Upper lobe of right lung (tissue), 1 donor: ENCODE measurements at regions not wholly inside any gene's neighbourhood (a gene's known extent, or its start where the extent isn't known, plus 50 kb on each side); places are given as distances from the start of the nearest gene placed in this dataset.

Experiments used
- ATAC-seq: fragments of 200-7000 bp; cut with Tn5 transposase; one replicate; pipeline ENCODE4 v1.9.1; 2020; ENCODE audit warnings: mild to moderate bottlenecking, moderate library complexity
- DNase-seq: peaks from one replicate; pipeline ENCODE4 v3.0.0-alpha.2; 2020
- H3K27ac ChIP-seq: fragments of 200-600 bp; one replicate; pipeline ENCODE4 v1.8.0; 2022
- H3K27me3 ChIP-seq: fragments of 200-600 bp; one replicate; pipeline ENCODE4 v1.8.0; 2022; ENCODE audit warnings: mild to moderate bottlenecking
- H3K36me3 ChIP-seq: fragments of 200-600 bp; one replicate; pipeline ENCODE4 v1.8.0; 2022
- H3K4me1 ChIP-seq: fragments of 200-600 bp; one replicate; pipeline ENCODE4 v1.8.0; 2022
- H3K4me3 ChIP-seq: fragments of 200-600 bp; one replicate; pipeline ENCODE4 v1.8.0; 2022; ENCODE audit warnings: mild to moderate bottlenecking
- H3K9me3 ChIP-seq: fragments of 200-600 bp; one replicate; pipeline ENCODE4 v1.8.0; 2022
- intact Hi-C: fragments of 100-400 bp; cut with DNase I; formaldehyde crosslinking; loops from one replicate; pipeline ENCODE4 v1.11.0; 2022
- TF ChIP-seq, protein P1 (sequence below): fragments of 200-600 bp; IDR thresholded peaks from one replicate; pipeline ENCODE4 v1.8.0; 2022; ENCODE audit warnings: antibody characterized with exemption
- donor health status: DM: no; HTN: yes; CAD: no; lungs with severe emphysema.

DNA sequence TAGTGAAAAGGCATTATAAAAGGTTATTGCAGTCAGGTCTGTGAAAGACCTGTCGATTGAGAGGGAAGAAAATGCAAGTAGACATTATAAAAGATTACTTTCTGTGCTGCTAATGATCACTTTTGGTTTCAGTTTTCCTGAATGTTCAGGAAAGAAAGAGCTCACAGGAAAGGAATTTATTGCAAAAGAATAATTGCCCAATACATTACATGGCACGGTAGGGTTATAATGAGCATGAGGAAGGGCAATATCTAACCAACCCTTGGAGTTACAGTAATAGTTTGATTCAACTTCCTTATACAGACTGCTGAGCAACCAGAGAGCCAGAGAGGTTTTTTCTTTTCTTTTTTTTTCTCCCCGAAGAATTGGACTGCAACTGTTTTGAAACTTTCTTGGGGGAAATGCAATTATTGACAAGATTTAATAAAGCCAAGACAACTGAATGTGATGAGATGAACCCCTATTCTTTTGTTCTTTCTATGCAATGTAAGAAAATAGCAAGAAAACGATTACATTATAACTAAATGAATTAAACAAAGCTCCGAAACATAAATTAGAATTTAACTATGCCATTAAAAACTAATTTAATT is 247.0 kb downstream of the C4orf33 start:
- TF ChIP-seq, protein P1, sequence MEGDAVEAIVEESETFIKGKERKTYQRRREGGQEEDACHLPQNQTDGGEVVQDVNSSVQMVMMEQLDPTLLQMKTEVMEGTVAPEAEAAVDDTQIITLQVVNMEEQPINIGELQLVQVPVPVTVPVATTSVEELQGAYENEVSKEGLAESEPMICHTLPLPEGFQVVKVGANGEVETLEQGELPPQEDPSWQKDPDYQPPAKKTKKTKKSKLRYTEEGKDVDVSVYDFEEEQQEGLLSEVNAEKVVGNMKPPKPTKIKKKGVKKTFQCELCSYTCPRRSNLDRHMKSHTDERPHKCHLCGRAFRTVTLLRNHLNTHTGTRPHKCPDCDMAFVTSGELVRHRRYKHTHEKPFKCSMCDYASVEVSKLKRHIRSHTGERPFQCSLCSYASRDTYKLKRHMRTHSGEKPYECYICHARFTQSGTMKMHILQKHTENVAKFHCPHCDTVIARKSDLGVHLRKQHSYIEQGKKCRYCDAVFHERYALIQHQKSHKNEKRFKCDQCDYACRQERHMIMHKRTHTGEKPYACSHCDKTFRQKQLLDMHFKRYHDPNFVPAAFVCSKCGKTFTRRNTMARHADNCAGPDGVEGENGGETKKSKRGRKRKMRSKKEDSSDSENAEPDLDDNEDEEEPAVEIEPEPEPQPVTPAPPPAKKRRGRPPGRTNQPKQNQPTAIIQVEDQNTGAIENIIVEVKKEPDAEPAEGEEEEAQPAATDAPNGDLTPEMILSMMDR = no peak
- Histone ChIP-seq H3K4me1 (no peaks in the 10 kb centered on the region), H3K27ac (peak overlapping the region; percentile 58), H3K36me3 (no peaks in the 10 kb centered on the region), H3K27me3 (no peaks in the 10 kb centered on the region), H3K9me3 (no peaks in the 10 kb centered on the region), H3K4me3 (no peak overlapping the region)
- intact Hi-C loops = no loop called here
- ATAC-seq (peak; percentile 94), DNase-seq (no peak)

GRCh38 chr4:129344058-129344457 is 248.1 kb downstream of the C4orf33 start:
- TF ChIP-seq, protein P1 = peak; percentile 71
- peak; percentile 85 for ATAC-seq

GRCh38 chr4:129345609-129346008 is 249.7 kb downstream of the C4orf33 start:
- Histone ChIP-seq H3K27ac (no peak overlapping the region), H3K36me3 (no peaks in the 10 kb centered on the region), H3K9me3 (no peaks in the 10 kb centered on the region), H3K4me3 (no peak overlapping the region), H3K27me3 (no peaks in the 10 kb centered on the region), H3K4me1 (no peaks in the 10 kb centered on the region)
- DNase-seq (no peak), ATAC-seq (peak; percentile 31)
- TF ChIP-seq, protein P1 = no peak
- intact Hi-C loops = no loop called here

More at GRCh38 chr4:129344058-129344457, 248.1 kb downstream of the C4orf33 start:
- Histone ChIP-seq H3K27ac (no peak overlapping the region), H3K27me3 (no peaks in the 10 kb centered on the region), H3K4me1 (no peaks in the 10 kb centered on the region), H3K9me3 (no peaks in the 10 kb centered on the region), H3K36me3 (no peaks in the 10 kb centered on the region), H3K4me3 (no peak overlapping the region)
- DNase-seq = no peak
- intact Hi-C loops = no loop called here

GRCh38 chr4:129346036-129346435 is 250.1 kb downstream of the C4orf33 start:
- ATAC-seq = no peak
- TF ChIP-seq, protein P1 = no peak
- DNase-seq = no peak
- Histone ChIP-seq H3K27me3 (no peaks in the 10 kb centered on the region), H3K27ac (no peak overlapping the region), H3K4me1 (no peaks in the 10 kb centered on the region), H3K4me3 (no peak overlapping the region), H3K9me3 (no peaks in the 10 kb centered on the region), H3K36me3 (no peaks in the 10 kb centered on the region)
- intact Hi-C loops = no loop called here

- intact Hi-C loops = no loop called here
- Histone ChIP-seq H3K27me3 (no peaks in the 10 kb centered on the region), H3K36me3 (no peaks in the 10 kb centered on the region), H3K4me3 (no peak overlapping the region), H3K9me3 (no peaks in the 10 kb centered on the region), H3K4me1 (no peaks in the 10 kb centered on the region), H3K27ac (no peak overlapping the region)
- TF ChIP-seq, protein P1 = no peak
- no peak for ATAC-seq
- no peak for DNase-seq
Measured at GRCh38 chr4:129346734-129347133, 250.8 kb downstream of the C4orf33 start.
